PC-9 (cell line): ENCODE measurements at regions not wholly inside any gene's neighbourhood (a gene's known extent, or its start where the extent isn't known, plus 50 kb on each side); places are given as distances from the start of the nearest gene placed in this dataset.

Source experiments
- EZH2 ChIP-seq: fragments of 200-600 bp; sonication (generic); IDR thresholded peaks from 2 replicates; pipeline ENCODE4 v1.8.0; 2017; ENCODE audit warnings: antibody characterized with exemption, low read depth
- TF ChIP-seq, protein P1 (sequence below): fragments of 200-600 bp; sonication (generic); conservative IDR thresholded peaks from 2 replicates; pipeline ENCODE4 v1.6.1; 2017; ENCODE audit warnings: mixed run types, antibody characterized with exemption, mild to moderate bottlenecking, moderate library complexity

- TF ChIP-seq EZH2 = no peak
- TF ChIP-seq, protein P1, sequence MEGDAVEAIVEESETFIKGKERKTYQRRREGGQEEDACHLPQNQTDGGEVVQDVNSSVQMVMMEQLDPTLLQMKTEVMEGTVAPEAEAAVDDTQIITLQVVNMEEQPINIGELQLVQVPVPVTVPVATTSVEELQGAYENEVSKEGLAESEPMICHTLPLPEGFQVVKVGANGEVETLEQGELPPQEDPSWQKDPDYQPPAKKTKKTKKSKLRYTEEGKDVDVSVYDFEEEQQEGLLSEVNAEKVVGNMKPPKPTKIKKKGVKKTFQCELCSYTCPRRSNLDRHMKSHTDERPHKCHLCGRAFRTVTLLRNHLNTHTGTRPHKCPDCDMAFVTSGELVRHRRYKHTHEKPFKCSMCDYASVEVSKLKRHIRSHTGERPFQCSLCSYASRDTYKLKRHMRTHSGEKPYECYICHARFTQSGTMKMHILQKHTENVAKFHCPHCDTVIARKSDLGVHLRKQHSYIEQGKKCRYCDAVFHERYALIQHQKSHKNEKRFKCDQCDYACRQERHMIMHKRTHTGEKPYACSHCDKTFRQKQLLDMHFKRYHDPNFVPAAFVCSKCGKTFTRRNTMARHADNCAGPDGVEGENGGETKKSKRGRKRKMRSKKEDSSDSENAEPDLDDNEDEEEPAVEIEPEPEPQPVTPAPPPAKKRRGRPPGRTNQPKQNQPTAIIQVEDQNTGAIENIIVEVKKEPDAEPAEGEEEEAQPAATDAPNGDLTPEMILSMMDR = no peak
These were observed 407.6 kb downstream of the COL12A1 start for GRCh38 chr6:74798302-74798701.
